ENCODE measurements at regions not wholly inside any gene's neighbourhood (a gene's known extent, or its start where the extent isn't known, plus 50 kb on each side); places are given as distances from the start of the nearest gene placed in this dataset.

GRCh38 chr10:78389419-78389818 lies 355.8 kb downstream of the RPS24 start:
- no peak for TF ChIP-seq CTCF (IDR thresholded peaks at IDR 0.05)
- no peak for TF ChIP-seq POLR2A (IDR thresholded peaks at IDR 0.05)
